Breast epithelium (tissue), 4 donors: ENCODE measurements at regions not wholly inside any gene's neighbourhood (a gene's known extent, or its start where the extent isn't known, plus 50 kb on each side); places are given as distances from the start of the nearest gene placed in this dataset.

Experiments used
- DNase-seq, 2 donors: peaks; one replicate each; pipeline ENCODE4 v3.0.0-alpha.2; 2019; ENCODE audit warnings: low spot score in 2 of 2
- H3K27ac ChIP-seq, 2 donors: fragments of 200-600 bp; sonication (generic) in 1 of 2; one replicate each; pipeline ENCODE4 v1.5.1; 2016 to 2019; ENCODE audit warnings: mild to moderate bottlenecking in 1 of 2
- H3K27me3 ChIP-seq, 2 donors: fragments of 200-600 bp; sonication (generic) in 1 of 2; one replicate each; pipeline versions ENCODE4 v1.5.1 to v1.6.0; 2017 to 2019; ENCODE audit warnings: control low read depth in 1 of 2, mild to moderate bottlenecking in 1 of 2
- H3K36me3 ChIP-seq: fragments of 200-600 bp; one replicate; pipeline ENCODE4 v1.5.1; 2019
- H3K4me1 ChIP-seq, 2 donors: fragments of 200-600 bp; sonication (generic); one replicate each; pipeline ENCODE4 v1.5.1; 2016 to 2019; ENCODE audit warnings: control low read depth in 1 of 2
- H3K4me3 ChIP-seq, 3 donors: fragments of 200-600 bp; sonication (generic); 1 replicate in 2 of 3; 2 replicates in 1 of 3; pipeline ENCODE4 v1.5.1; 2016 to 2019; ENCODE audit warnings: mild to moderate bottlenecking in 3 of 3, moderate library complexity in 2 of 3
- H3K9me3 ChIP-seq, 2 donors: fragments of 200-600 bp; sonication (generic) in 1 of 2; one replicate each; pipeline ENCODE4 v1.5.1; 2016 to 2019; ENCODE audit warnings: control low read depth in 1 of 2
- CTCF ChIP-seq, 3 donors: fragments of 450-650 bp; IDR thresholded peaks; one replicate each; pipeline ENCODE4 v1.5.1; 2016 to 2017; ENCODE audit warnings: antibody characterized with exemption in 3 of 3, mild to moderate bottlenecking in 3 of 3, moderate library complexity in 3 of 3
- POLR2A ChIP-seq: fragments of 450-650 bp; IDR thresholded peaks from one replicate; pipeline ENCODE4 v1.6.1; 2016; ENCODE audit warnings: antibody characterized with exemption, mild to moderate bottlenecking, moderate library complexity
- POLR2AphosphoS5 ChIP-seq, 3 donors: sonication (generic); formaldehyde crosslinking; IDR thresholded peaks; one replicate each; pipeline ENCODE4 v1.6.1; 2017; ENCODE audit warnings: antibody characterized with exemption in 3 of 3
- intact Hi-C: fragments of 100-400 bp; cut with DNase I; formaldehyde crosslinking; loops from one replicate; pipeline ENCODE4 v1.15.1; 2023; ENCODE audit warnings: low total_unique reads

GRCh38 chr4:108533876-108534275 lies 86.5 kb upstream of the RPL34 start:
- Histone ChIP-seq H3K27me3 (no peaks in the 10 kb centered on the region), H3K4me3 (no peak overlapping the region), H3K9me3 (no peaks in the 10 kb centered on the region), H3K27ac (no peak overlapping the region), H3K4me1 (no peaks in the 10 kb centered on the region), H3K36me3 (no peaks in the 10 kb centered on the region)
- no peak for DNase-seq
- intact Hi-C loops, result no loop called here
- no peak for TF ChIP-seq POLR2A
- no peak for TF ChIP-seq CTCF (IDR thresholded peaks at IDR 0.05)
- TF ChIP-seq POLR2AphosphoS5 (IDR thresholded peaks at IDR 0.05), result no peak

- no peak for TF ChIP-seq POLR2AphosphoS5 (IDR thresholded peaks at IDR 0.05)
- no peak for TF ChIP-seq POLR2A
- no peak for TF ChIP-seq CTCF (IDR thresholded peaks at IDR 0.05)
- no peaks in the 10 kb centered on the region for H3K36me3 ChIP-seq
- H3K4me1 ChIP-seq, result no peaks in the 10 kb centered on the region
- DNase-seq, result no peak
- no peak overlapping the region for H3K27ac ChIP-seq
- H3K27me3 ChIP-seq, result no peaks in the 10 kb centered on the region
- no peak overlapping the region for H3K4me3 ChIP-seq
- no peaks in the 10 kb centered on the region for H3K9me3 ChIP-seq
- intact Hi-C loops, result no loop called here
Measured at GRCh38 chr4:108533245-108533844, 87.0 kb upstream of the RPL34 start.

- TF ChIP-seq POLR2A (no peak), POLR2AphosphoS5 (IDR thresholded peaks at IDR 0.05) (no peak), CTCF (IDR thresholded peaks at IDR 0.05) (no peak)
- no peaks in the 10 kb centered on the region for H3K27me3 ChIP-seq
- intact Hi-C loops, result no loop called here
- no peak overlapping the region for H3K4me3 ChIP-seq
- no peaks in the 10 kb centered on the region for H3K36me3 ChIP-seq
- no peaks in the 10 kb centered on the region for H3K4me1 ChIP-seq
- DNase-seq, result no peak
- H3K27ac ChIP-seq, result no peak overlapping the region
- no peaks in the 10 kb centered on the region for H3K9me3 ChIP-seq
Measured at GRCh38 chr4:108532738-108533137, 87.6 kb upstream of the RPL34 start.

GRCh38 chr4:108532187-108532586 lies 88.2 kb upstream of the RPL34 start:
- intact Hi-C loops, result no loop called here
- no peaks in the 10 kb centered on the region for H3K9me3 ChIP-seq
- no peak for TF ChIP-seq POLR2AphosphoS5 (IDR thresholded peaks at IDR 0.05)
- TF ChIP-seq CTCF (IDR thresholded peaks at IDR 0.05), result no peak
- no peak for TF ChIP-seq POLR2A

GRCh38 chr4:108531461-108531860 lies 88.9 kb upstream of the RPL34 start:
- Histone ChIP-seq H3K27me3 (no peaks in the 10 kb centered on the region), H3K36me3 (no peaks in the 10 kb centered on the region), H3K27ac (peak overlapping the region in 1 of 2 donors; percentile 40), H3K9me3 (no peaks in the 10 kb centered on the region), H3K4me3 (no peak overlapping the region), H3K4me1 (no peaks in the 10 kb centered on the region)
- intact Hi-C loops, result no loop called here
- DNase-seq, result no peak
- no peak for TF ChIP-seq POLR2AphosphoS5 (IDR thresholded peaks at IDR 0.05)
- no peak for TF ChIP-seq CTCF (IDR thresholded peaks at IDR 0.05)
- TF ChIP-seq POLR2A, result no peak

More at GRCh38 chr4:108532187-108532586, 88.2 kb upstream of the RPL34 start:
- DNase-seq, result no peak
- no peaks in the 10 kb centered on the region for H3K27me3 ChIP-seq
- H3K36me3 ChIP-seq, result no peaks in the 10 kb centered on the region
- H3K27ac ChIP-seq, result peak overlapping the region in 1 of 2 donors; percentile 40
- H3K4me3 ChIP-seq, result no peak overlapping the region
- H3K4me1 ChIP-seq, result no peaks in the 10 kb centered on the region
